LoVo (cell line): ENCODE measurements at regions not wholly inside any gene's neighbourhood (a gene's known extent, or its start where the extent isn't known, plus 50 kb on each side); places are given as distances from the start of the nearest gene placed in this dataset.

Experiments used
- DNase-seq: peaks from one replicate; pipeline ENCODE4 v3.0.0-alpha.2; 2016; ENCODE audit warnings: low spot score

DNA sequence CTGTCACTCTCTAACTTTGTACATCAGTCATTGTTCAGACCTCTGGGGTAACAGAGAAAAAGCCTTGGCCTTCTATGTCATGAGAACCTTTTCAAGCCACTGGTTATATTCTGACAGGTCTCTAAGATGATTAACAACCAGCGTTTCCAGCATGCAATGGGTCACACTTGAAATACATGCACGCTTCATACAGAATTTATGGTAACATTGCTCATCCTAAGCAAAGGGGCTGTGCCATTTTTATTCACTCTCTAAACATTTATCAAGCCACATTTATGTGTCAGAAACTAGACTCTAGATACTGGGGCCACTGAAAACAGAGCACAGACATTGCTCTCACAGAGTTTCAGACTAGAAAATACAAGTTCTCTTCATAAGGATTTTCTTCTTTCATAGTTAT, 501.4 kb upstream of the DAB1 start:
- DNase-seq: no peak

- no peak for DNase-seq
Observed at GRCh38 chr1:57922130-57922529, 498.3 kb upstream of the DAB1 start.

DNA sequence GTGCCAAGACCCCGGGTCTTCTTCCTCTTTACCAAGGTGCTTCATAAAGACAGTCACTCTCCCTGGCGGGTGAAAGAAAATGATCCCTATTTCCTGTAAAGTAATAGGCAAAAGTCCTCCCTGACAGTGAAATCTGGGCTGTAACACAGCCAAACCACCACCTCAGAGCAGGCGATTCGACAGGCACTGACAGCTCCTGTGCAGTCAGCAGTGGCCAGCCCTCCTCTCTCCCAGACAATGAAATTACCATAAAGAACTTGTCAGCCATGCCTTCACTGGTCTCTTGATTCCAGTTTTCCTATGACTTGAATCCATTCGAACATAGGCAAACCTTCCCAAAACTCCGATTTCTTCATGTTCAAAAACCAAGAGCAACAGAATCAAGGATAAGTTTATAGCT, 492.2 kb upstream of the DAB1 start:
- DNase-seq: no peak

- DNase-seq: no peak
Observed at GRCh38 chr1:57911427-57911826, 487.6 kb upstream of the DAB1 start.

DNA sequence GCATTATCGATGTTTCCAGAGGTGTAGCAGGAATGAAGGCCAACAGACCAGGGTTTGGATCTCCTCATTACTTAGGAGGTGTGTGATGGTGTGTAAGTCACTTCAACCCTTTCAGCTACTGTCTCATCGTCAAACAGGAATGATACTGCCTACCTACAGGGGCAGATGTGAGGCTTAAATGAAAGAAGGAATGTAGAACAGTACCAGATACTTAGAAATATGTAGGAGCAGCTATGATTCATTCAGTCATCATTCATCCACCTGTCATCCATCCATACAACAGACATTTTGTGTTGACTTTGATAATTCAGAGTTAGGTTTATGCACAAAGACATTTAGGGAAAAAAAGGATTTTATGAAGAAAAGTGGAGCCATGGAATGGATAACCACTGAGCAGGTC, 486.9 kb upstream of the DAB1 start:
- no peak for DNase-seq

- no peak for DNase-seq
Observed at GRCh38 chr1:57910305-57910704, 486.4 kb upstream of the DAB1 start.

DNA sequence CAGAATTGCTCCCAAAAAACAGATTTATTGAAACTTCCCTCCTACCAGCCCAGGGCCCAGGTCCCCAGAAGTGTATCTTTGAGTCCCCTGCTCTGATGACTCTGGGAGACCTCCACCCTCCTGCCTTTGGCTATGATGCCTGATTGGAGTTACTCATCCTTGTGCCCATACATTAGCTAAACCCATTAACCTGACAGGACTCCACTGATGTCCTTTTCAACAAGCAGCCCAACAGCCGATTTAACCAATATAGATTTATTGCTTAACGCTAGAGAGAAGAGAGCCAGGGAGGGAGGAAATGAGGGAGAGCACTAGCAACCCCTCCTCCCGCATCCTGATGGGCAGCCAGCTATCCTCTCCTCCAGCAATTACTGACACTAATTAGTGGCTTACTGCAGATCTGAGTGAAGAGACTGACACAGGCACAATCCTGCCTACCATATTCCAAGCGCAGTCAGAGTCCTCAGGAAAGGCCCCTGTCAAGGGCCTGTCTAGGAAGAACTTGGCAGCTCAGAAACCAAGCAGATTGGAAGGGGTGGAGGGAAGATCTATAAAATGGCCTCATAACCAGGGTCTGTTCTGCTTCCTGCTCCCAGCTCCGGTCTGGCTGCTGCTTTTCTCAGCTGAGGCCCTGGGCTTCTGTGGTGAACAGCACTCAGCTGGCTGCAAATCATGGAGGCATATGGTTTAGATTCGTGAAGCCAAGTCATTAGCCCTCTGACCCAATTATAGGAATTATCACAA, 484.5 kb upstream of the DAB1 start:
- DNase-seq: no peak

DNA sequence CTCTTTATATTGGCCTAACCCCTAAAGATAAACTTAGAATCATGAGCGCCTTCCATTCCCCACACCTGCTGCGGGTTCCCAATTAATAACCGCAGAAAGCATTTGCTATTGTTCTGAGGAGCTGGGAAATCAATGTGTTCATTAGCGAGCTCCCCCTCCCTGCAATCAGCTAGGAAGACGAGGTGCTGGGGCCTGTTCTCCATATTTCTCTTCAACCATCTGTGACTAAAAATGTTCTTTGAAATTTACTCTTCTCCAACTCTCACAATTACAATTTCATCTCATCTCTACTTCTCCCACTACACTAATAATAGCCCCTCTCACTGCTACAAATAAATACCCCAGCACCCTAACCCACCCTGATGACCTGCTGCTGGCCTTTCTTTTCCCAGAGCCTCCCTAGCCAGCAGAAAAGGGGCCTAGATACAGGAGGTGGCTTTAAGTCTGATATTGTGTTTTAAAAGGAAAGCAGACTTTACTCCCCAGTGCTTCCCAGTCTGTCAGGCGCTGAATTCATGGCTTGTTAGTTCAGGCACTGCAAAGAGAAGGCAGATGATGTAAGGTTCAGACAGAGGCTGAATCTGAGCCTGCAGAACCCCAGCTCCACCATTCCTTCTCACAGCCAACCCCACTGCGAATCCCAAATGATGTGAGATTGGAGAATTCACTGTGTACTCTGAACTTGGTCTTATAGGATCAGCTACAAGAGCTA, 477.5 kb upstream of the DAB1 start:
- no peak for DNase-seq

GRCh38 chr1:57898531-57898930, 474.7 kb upstream of the DAB1 start:
- no peak for DNase-seq

DNA sequence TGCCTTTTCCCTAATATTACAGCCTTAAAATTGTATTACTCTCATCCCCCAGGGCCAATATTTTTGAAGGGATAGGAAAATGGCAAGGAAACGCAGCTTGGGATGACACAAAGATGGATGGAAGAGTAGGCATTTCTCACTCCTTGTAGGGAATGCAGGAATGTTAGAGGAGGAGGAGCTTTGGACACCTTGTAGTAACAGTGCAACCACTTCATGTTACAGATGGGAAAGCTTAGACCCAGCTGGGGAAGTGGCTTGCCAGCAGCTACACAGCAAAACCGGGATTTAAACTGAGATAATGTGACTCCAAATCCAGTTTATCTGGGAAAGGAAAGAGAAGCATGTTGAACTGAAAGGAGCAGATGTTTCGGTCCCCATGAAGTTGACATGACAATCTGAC, 473.7 kb upstream of the DAB1 start:
- DNase-seq: no peak

DNA sequence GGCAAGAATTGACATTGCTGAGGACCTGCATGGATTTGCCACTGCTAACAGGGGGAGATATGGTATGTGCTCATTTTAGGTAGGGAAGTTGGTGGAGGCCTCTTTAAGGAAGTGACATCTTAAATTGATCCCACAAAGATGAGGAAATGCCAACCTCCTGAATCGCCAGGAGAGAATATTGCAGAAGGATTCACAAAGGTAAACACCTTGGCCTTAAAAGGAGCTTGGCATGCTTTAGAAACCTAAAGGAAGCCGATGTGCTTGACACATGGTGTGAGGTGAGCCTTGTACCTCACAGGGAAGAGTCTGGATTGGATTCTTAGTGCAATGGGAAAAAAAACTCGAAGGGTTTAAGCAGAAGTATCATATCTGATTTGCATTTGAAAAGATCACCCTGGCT, 470.5 kb upstream of the DAB1 start:
- no peak for DNase-seq

GRCh38 chr1:57889676-57890320, 465.9 kb upstream of the DAB1 start:
- no peak for DNase-seq

DNA sequence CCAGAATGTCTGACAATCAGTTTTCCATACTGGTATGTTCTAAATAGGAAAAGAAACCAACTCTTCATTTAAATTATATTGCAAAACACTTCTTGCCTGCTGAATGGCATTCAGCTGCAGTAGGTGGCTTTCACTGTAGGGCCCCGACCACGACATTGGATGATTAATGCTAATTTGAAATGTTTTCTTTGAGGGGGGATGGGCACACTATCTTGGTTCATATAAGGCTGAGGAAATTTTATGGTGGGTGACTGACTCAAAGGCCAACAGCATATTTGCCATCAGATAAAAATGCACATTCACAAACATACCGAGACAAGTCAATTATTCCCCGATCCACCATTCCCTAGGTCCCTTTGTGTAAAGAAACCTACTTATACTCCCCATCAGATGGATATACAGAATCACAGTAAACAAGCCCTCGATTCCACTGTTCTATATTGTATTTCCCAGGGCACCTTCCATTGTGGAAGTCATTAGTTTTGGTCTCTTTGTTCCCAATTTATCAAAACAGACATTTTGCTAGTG, 464.2 kb upstream of the DAB1 start:
- no peak for DNase-seq

GRCh38 chr1:57886376-57886775, 462.5 kb upstream of the DAB1 start:
- DNase-seq: no peak

DNA sequence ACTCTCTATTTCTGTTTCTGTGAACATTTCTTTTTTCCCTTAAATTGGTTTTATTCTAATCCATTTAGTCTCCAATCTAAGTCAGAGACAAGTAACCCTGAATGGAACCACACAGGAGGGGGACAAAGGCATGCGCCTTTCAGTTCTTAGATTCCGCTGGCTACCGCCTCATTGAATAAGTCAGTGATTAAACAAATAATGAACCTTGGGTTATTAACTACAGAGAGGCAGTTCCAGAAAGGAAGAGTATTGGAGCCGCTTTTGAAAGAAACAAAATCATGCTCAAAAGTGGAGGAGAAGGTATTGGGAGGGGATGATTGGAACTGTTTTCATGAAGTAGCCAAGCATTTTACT, 459.8 kb upstream of the DAB1 start:
- no peak for DNase-seq

- no peak for DNase-seq
Observed at GRCh38 chr1:57882934-57883641, 459.2 kb upstream of the DAB1 start.

DNA sequence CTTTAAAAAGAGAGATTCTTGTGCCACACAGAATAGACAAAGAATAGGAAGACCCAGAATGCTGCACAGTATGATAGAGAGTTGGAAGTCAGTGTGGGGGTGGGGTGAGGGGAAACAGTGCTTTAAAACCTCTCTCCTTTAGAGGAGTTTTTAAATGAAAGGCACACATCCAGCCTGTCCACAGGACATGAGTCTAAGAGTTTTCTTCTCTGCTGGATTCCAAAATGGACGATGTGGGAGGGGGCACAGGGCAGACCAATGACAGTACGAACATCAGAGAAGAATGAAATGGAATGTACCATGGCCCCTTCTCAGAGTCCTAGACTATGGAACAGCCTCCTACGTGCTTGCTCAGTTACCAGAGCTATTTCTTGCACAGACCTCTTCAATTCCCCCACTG, 458.2 kb upstream of the DAB1 start:
- DNase-seq: no peak

GRCh38 chr1:57881639-57882038, 457.8 kb upstream of the DAB1 start:
- no peak for DNase-seq

- no peak for DNase-seq
Observed at GRCh38 chr1:57879700-57880099, 455.8 kb upstream of the DAB1 start.

- DNase-seq: no peak
Observed at GRCh38 chr1:57874418-57874877, 450.6 kb upstream of the DAB1 start.

- no peak for DNase-seq
Observed at GRCh38 chr1:57872913-57873312, 449.1 kb upstream of the DAB1 start.

DNA sequence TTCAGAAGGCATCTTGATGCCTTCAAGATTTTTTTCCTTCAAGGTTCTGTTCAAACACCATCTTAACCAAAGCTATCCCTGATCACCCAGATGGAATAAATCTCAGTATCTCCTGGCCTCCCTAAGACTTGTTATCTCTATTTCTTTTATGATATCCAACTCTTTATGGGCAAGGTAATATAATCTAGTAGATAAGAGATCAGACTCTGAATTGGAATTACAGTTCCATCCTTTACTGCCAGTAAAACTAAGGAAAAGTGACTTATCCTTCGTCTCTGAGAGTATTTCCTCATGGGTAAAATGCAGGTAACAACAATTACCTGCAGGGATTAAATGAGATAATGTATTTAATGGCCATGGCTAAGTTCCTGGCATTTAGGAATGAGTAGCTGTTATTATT, 445.0 kb upstream of the DAB1 start:
- DNase-seq: no peak

- no peak for DNase-seq
Observed at GRCh38 chr1:57868239-57868638, 444.4 kb upstream of the DAB1 start.
